NT2/D1 (cell line): ENCODE measurements at regions not wholly inside any gene's neighbourhood (a gene's known extent, or its start where the extent isn't known, plus 50 kb on each side); places are given as distances from the start of the nearest gene placed in this dataset.

Source experiments
- DNase-seq: peaks from one replicate; pipeline ENCODE4 v3.0.0-alpha.2; 2011; ENCODE audit warnings: low read depth, low spot score
- H3K27me3 ChIP-seq: 2 replicates; pipeline ENCODE4 v1.6.0; 2011; ENCODE audit warnings: mild to moderate bottlenecking; ENCODE audit not compliant: insufficient read length, insufficient read depth
- H3K36me3 ChIP-seq: 2 replicates; pipeline ENCODE4 v1.6.1; 2011; ENCODE audit warnings: mild to moderate bottlenecking, low read length, mixed read lengths; ENCODE audit not compliant: insufficient read depth, insufficient read length
- H3K4me1 ChIP-seq: 2 replicates; pipeline ENCODE4 v1.5.1; 2011; ENCODE audit not compliant: insufficient read depth, insufficient read length
- H3K4me3 ChIP-seq: 2 replicates; pipeline ENCODE4 v1.5.1; 2011; ENCODE audit warnings: low read depth; ENCODE audit not compliant: insufficient read length
- H3K9ac ChIP-seq: 2 replicates; pipeline ENCODE4 v1.6.0; 2011; ENCODE audit warnings: low read depth; ENCODE audit not compliant: insufficient read length
- H3K9me3 ChIP-seq: 2 replicates; pipeline ENCODE4 v1.5.1; 2011; ENCODE audit warnings: mild to moderate bottlenecking, low read length; ENCODE audit not compliant: insufficient read depth
- SUZ12 ChIP-seq: IDR thresholded peaks from 2 replicates; pipeline ENCODE4 v1.6.1; 2011; ENCODE audit not compliant: insufficient read length, insufficient read depth; ENCODE audit errors: extremely low read depth
- YY1 ChIP-seq: IDR thresholded peaks from 2 replicates; pipeline ENCODE4 v1.6.1; 2011; ENCODE audit not compliant: insufficient read length, insufficient read depth
- ZNF274 ChIP-seq: IDR thresholded peaks from 2 replicates; pipeline ENCODE4 v1.6.1; 2011; ENCODE audit warnings: mild to moderate bottlenecking, low read depth, low read length

DNA sequence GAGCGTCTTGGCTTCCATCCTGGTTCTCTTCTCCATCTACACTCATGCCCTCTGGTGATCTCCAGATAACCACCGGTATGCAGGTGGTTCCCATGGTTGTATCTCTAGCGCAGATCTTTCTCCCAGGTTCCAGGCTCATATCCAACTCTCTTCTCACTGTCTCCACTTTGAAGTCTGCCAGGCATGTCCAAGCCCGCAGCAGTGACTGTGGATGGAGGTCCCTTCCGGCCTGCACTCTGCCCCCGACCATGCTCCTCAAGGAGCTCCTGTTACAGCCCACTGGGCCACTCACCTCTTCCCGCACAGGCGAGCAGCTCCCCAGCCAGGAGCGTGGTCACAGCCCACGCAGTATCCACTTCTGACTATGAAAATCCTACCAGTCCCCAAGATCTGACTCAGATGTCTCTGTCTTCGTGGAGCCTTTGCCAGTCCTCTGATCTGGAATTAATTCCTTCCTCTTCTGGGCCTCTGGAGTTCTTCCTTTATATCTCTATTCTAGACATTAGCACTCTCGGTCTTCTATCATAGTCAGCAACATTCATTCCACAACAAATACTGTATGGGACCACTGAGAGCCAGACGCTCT lies 100.2 kb downstream of the TEX26 start:
- H3K4me1 ChIP-seq: no peaks in the 10 kb centered on the region
- H3K27me3 ChIP-seq: no peaks in the 10 kb centered on the region
- no peaks in the 10 kb centered on the region for H3K36me3 ChIP-seq
- no peak for DNase-seq
- no peaks in the 10 kb centered on the region for H3K9me3 ChIP-seq
- no peak overlapping the region for H3K4me3 ChIP-seq
- TF ChIP-seq ZNF274 (no peak), SUZ12 (no peak), YY1 (no peak)
- H3K9ac ChIP-seq: no peak overlapping the region

DNA sequence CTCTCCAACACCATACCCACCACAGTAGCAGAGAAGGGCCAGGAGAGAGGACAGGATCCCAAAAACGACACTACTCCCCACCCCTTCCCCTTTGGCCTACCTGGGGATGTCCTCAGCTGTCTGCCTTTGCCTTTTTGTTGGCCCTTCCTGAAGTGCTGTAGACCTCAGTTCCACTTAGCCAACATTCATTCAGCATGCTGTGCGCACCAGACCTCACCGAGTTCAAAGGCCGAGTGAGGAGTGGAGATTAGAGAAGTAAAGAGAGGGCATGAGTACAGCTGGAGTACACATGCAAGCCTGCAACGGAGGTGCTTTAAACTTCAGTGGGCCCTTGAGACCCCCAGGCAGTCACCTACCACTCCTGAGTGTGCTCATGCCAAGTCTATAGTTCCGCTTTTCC lies 99.0 kb downstream of the TEX26 start:
- Histone ChIP-seq H3K4me3 (no peak overlapping the region), H3K27me3 (no peaks in the 10 kb centered on the region), H3K4me1 (no peaks in the 10 kb centered on the region), H3K9ac (no peak overlapping the region), H3K36me3 (no peaks in the 10 kb centered on the region), H3K9me3 (no peaks in the 10 kb centered on the region)
- DNase-seq: no peak
- no peak for TF ChIP-seq ZNF274
- TF ChIP-seq SUZ12: no peak
- TF ChIP-seq YY1: no peak

DNA sequence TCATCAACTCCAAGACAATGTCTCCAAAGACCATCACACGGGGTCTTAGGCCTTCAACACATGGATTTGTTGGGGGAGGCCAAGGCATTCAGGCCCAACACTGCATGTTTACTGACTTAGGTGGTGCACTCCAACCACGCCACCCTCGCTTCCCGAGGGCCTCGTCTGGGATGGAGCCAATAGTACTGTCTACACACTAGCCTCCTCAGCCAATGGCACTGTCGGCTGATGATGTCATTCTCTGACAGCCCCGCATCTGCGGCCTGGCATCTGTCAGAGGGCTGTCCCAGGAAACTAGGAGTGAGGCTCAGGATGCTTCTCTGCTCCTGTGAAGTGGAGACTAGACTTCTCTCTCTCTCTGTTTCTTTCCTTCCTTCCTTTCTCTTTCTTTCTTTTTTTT lies 96.6 kb downstream of the TEX26 start:
- Histone ChIP-seq H3K4me3 (no peak overlapping the region), H3K36me3 (no peaks in the 10 kb centered on the region), H3K9ac (no peak overlapping the region), H3K27me3 (no peaks in the 10 kb centered on the region), H3K9me3 (no peaks in the 10 kb centered on the region), H3K4me1 (no peaks in the 10 kb centered on the region)
- TF ChIP-seq YY1 (no peak), ZNF274 (no peak), SUZ12 (no peak)
- no peak for DNase-seq

DNA sequence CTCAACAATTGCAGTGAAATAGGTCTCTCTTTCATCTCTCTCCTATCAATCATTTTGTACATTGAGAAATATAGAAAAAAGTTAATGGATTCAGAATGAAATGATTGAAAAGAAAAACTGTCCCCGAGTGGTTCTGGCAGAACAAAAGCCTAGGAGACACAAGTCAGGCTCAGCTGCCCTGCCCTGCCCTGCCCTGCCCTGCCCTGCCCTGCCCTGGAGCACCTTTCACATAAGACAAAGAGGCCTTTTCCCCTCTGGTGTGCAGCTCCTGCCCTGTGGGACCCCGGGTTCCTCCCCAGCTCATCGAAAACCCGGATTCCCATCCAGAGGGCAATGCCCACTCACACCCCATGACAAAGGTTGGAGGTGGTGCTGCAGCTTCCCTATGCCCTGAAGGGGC lies 94.7 kb downstream of the TEX26 start:
- Histone ChIP-seq H3K36me3 (no peaks in the 10 kb centered on the region), H3K9ac (no peak overlapping the region), H3K4me3 (no peak overlapping the region), H3K27me3 (no peaks in the 10 kb centered on the region), H3K9me3 (no peaks in the 10 kb centered on the region), H3K4me1 (no peaks in the 10 kb centered on the region)
- DNase-seq: no peak
- no peak for TF ChIP-seq ZNF274
- no peak for TF ChIP-seq YY1
- no peak for TF ChIP-seq SUZ12
